ENCODE measurements at regions not wholly inside any gene's neighbourhood (a gene's known extent, or its start where the extent isn't known, plus 50 kb on each side); places are given as distances from the start of the nearest gene placed in this dataset.

- POLR2A ChIA-PET (ENCODE audit: unreplicated experiment) = no interaction called here
- no peak for DNase-seq
- TF ChIP-seq EZH2 (IDR thresholded peaks at IDR 0.05; ENCODE audit: low read depth) (no peak), CTCF (conservative IDR thresholded peaks at IDR 0.05) (no peak)
- H3K36me3 ChIP-seq (ENCODE audit: low read depth) = no peaks in the 10 kb centered on the region
- H3K9me2 ChIP-seq (ENCODE audit: insufficient read depth) = no peaks in the 10 kb centered on the region
- no peak overlapping the region for H3K27ac ChIP-seq
- H3K9me3 ChIP-seq (ENCODE audit: insufficient read depth, low read depth) = no peaks in the 10 kb centered on the region
- H4K20me1 ChIP-seq (ENCODE audit: insufficient read depth) = no peaks in the 10 kb centered on the region
- no peak overlapping the region for H2AFZ ChIP-seq
- CTCF ChIA-PET = no interaction called here
- H3K4me3 ChIP-seq = no peak overlapping the region
- no peaks in the 10 kb centered on the region for H3F3A ChIP-seq (ENCODE audit: insufficient read depth, low read depth)
- intact Hi-C loops (cut with micrococcal nuclease; ENCODE audit: unreplicated experiment) = no loop called here
- no peak overlapping the region for H3K4me2 ChIP-seq
- H3K79me2 ChIP-seq (ENCODE audit: low read depth) = no peaks in the 10 kb centered on the region
- no TSS peak for BruUV-seq (replicated peaks)
- peaks cover 100% of the 10 kb centered on the region for H3K27me3 ChIP-seq (ENCODE audit: insufficient read depth, low read depth)
- H3K4me1 ChIP-seq (replicated peaks; ENCODE audit: insufficient read depth) = no peaks in the 10 kb centered on the region
Observed at GRCh38 chr1:38190983-38191382, 144.4 kb upstream of the POU3F1 start.

- no peaks in the 10 kb centered on the region for H3K36me3 ChIP-seq (ENCODE audit: low read depth)
- DNase-seq = no peak
- H3K4me1 ChIP-seq (replicated peaks; ENCODE audit: insufficient read depth) = no peaks in the 10 kb centered on the region
- H2AFZ ChIP-seq = no peak overlapping the region
- BruUV-seq (replicated peaks) = no TSS peak
- peaks cover 88% of the 10 kb centered on the region for H3K27me3 ChIP-seq (ENCODE audit: insufficient read depth, low read depth)
- no peaks in the 10 kb centered on the region for H3F3A ChIP-seq (ENCODE audit: insufficient read depth, low read depth)
- H3K9me3 ChIP-seq (ENCODE audit: insufficient read depth, low read depth) = no peaks in the 10 kb centered on the region
- H4K20me1 ChIP-seq (ENCODE audit: insufficient read depth) = no peaks in the 10 kb centered on the region
- H3K79me2 ChIP-seq (ENCODE audit: low read depth) = no peaks in the 10 kb centered on the region
- TF ChIP-seq EZH2 (IDR thresholded peaks at IDR 0.05; ENCODE audit: low read depth) = no peak
- TF ChIP-seq CTCF (conservative IDR thresholded peaks at IDR 0.05) = no peak
- ChIA-PET POLR2A (ENCODE audit: unreplicated experiment) (no interaction called here), CTCF (no interaction called here)
- intact Hi-C loops (cut with micrococcal nuclease; ENCODE audit: unreplicated experiment) = no loop called here
- no peaks in the 10 kb centered on the region for H3K9me2 ChIP-seq (ENCODE audit: insufficient read depth)
- H3K4me2 ChIP-seq = no peak overlapping the region
- H3K4me3 ChIP-seq = no peak overlapping the region
- H3K27ac ChIP-seq = no peak overlapping the region
Observed at GRCh38 chr1:38187552-38187951, 141.0 kb upstream of the POU3F1 start.

- H3K4me3 ChIP-seq = no peak overlapping the region
- no peak overlapping the region for H2AFZ ChIP-seq
- CTCF ChIA-PET = no interaction called here
- no TSS peak for BruUV-seq (replicated peaks)
- H4K20me1 ChIP-seq (ENCODE audit: insufficient read depth) = no peaks in the 10 kb centered on the region
- peaks cover 86% of the 10 kb centered on the region for H3K27me3 ChIP-seq (ENCODE audit: insufficient read depth, low read depth)
- no peaks in the 10 kb centered on the region for H3F3A ChIP-seq (ENCODE audit: insufficient read depth, low read depth)
- no peaks in the 10 kb centered on the region for H3K9me3 ChIP-seq (ENCODE audit: insufficient read depth, low read depth)
- intact Hi-C loops (cut with micrococcal nuclease; ENCODE audit: unreplicated experiment) = no loop called here
- no peaks in the 10 kb centered on the region for H3K9me2 ChIP-seq (ENCODE audit: insufficient read depth)
- no peak overlapping the region for H3K4me2 ChIP-seq
- TF ChIP-seq CTCF (conservative IDR thresholded peaks at IDR 0.05) = no peak
- no peak for TF ChIP-seq EZH2 (IDR thresholded peaks at IDR 0.05; ENCODE audit: low read depth)
- H3K36me3 ChIP-seq (ENCODE audit: low read depth) = no peaks in the 10 kb centered on the region
- H3K27ac ChIP-seq = no peak overlapping the region
- no peaks in the 10 kb centered on the region for H3K79me2 ChIP-seq (ENCODE audit: low read depth)
- POLR2A ChIA-PET (ENCODE audit: unreplicated experiment) = no interaction called here
- no peak for DNase-seq
- no peaks in the 10 kb centered on the region for H3K4me1 ChIP-seq (replicated peaks; ENCODE audit: insufficient read depth)
Observed at GRCh38 chr1:38186566-38186965, 140.0 kb upstream of the POU3F1 start.

Measured in PC-9 (cell line).